CD14-positive monocyte (primary cell): ENCODE measurements at regions not wholly inside any gene's neighbourhood (a gene's known extent, or its start where the extent isn't known, plus 50 kb on each side); places are given as distances from the start of the nearest gene placed in this dataset.

Source experiments
- DNase-seq, 3 donors: peaks; one replicate each; pipeline ENCODE4 v3.0.0-alpha.2; 2011 to 2022
- H2AFZ ChIP-seq: 2 replicates; pipeline ENCODE4 v1.6.0; 2012; ENCODE audit warnings: mild to moderate bottlenecking, low read depth, low read length, inconsistent platforms; ENCODE audit not compliant: insufficient read depth, poor library complexity, severe bottlenecking
- H3K27ac ChIP-seq, 2 donors: 1 replicate in 1 of 2; 2 replicates in 1 of 2; pipeline ENCODE4 v1.5.1; 2012 to 2013; ENCODE audit warnings: low read length in 2 of 2, control low read depth in 1 of 2, inconsistent platforms in 1 of 2, low read depth in 1 of 2, mild to moderate bottlenecking in 1 of 2
- H3K27me3 ChIP-seq, 2 donors: one replicate each; pipeline versions ENCODE4 v1.6.0 to v1.6.1; 2011 to 2013; ENCODE audit warnings: low read length in 2 of 2; ENCODE audit not compliant: control insufficient read depth in 2 of 2, insufficient read depth in 2 of 2
- H3K36me3 ChIP-seq, 2 donors: replicated peaks in 1 of 2; 1 replicate in 1 of 2; 2 replicates in 1 of 2; pipeline versions ENCODE4 v1.5.1 to v1.6.1; 2012 to 2013; ENCODE audit warnings: low read length in 2 of 2, control low read depth in 1 of 2, inconsistent platforms in 1 of 2, mild to moderate bottlenecking in 1 of 2; ENCODE audit not compliant: insufficient read depth in 2 of 2, control insufficient read depth in 1 of 2
- H3K4me1 ChIP-seq, 2 donors: 1 replicate in 1 of 2; 2 replicates in 1 of 2; pipeline versions ENCODE4 v1.5.1 to v1.6.1; 2012 to 2013; ENCODE audit warnings: low read length in 2 of 2, control low read depth in 1 of 2, inconsistent platforms in 1 of 2, mild to moderate bottlenecking in 1 of 2, moderate library complexity in 1 of 2; ENCODE audit not compliant: insufficient read depth in 2 of 2, control insufficient read depth in 1 of 2
- H3K4me2 ChIP-seq: replicated peaks from 2 replicates; pipeline ENCODE3; 2012; ENCODE audit warnings: low read length, moderate library complexity, mild to moderate bottlenecking; ENCODE audit not compliant: poor library complexity, severe bottlenecking; ENCODE audit errors: extremely low read depth
- H3K4me3 ChIP-seq, 3 experiments: fragments of 200-600 bp in 1 of 3; sonication (generic) in 1 of 3; replicated peaks in 1 of 3; 1 replicate in 2 of 3; 2 replicates in 1 of 3; pipeline ENCODE4 v1.5.1; 2011 to 2013; ENCODE audit warnings: low read length in 3 of 3, mild to moderate bottlenecking in 3 of 3, control low read depth in 2 of 3, low read depth in 2 of 3, inconsistent platforms in 1 of 3, moderate library complexity in 1 of 3
- H3K79me2 ChIP-seq: 2 replicates; pipeline ENCODE4 v1.6.0; 2012; ENCODE audit warnings: mild to moderate bottlenecking, control low read depth, inconsistent platforms, low read length, moderate library complexity; ENCODE audit not compliant: insufficient read depth
- H3K9ac ChIP-seq: 2 replicates; pipeline ENCODE4 v1.6.0; 2017; ENCODE audit warnings: low read length, mild to moderate bottlenecking; ENCODE audit not compliant: insufficient read depth, poor library complexity, severe bottlenecking
- H3K9me3 ChIP-seq, 2 donors: replicated peaks in 1 of 2; 1 replicate in 1 of 2; 2 replicates in 1 of 2; pipeline versions ENCODE4 v1.5.1 to v1.6.1; 2012 to 2013; ENCODE audit warnings: low read length in 2 of 2, control low read depth in 1 of 2; ENCODE audit not compliant: control insufficient read depth in 1 of 2, insufficient read depth in 1 of 2
- H4K20me1 ChIP-seq: 2 replicates; pipeline ENCODE4 v1.6.0; 2012; ENCODE audit warnings: mild to moderate bottlenecking, low read length, control low read depth, moderate library complexity; ENCODE audit not compliant: insufficient read depth
- H3K27ac Mint-ChIP-seq, 7 donors: one replicate each; pipeline ENCODE4 v1.8.0; 2020; ENCODE audit warnings: mild to moderate bottlenecking in 7 of 7, mixed read lengths in 7 of 7, moderate library complexity in 6 of 7, inconsistent platforms in 2 of 7
- H3K27me3 Mint-ChIP-seq, 3 donors: one replicate each; pipeline ENCODE4 v1.8.0; 2021 to 2022; ENCODE audit warnings: low read depth in 3 of 3, mild to moderate bottlenecking in 3 of 3, mixed read lengths in 3 of 3, moderate library complexity in 3 of 3, inconsistent platforms in 1 of 3
- H3K36me3 Mint-ChIP-seq, 2 donors: one replicate each; pipeline ENCODE4 v1.8.0; 2020; ENCODE audit warnings: mixed read lengths in 2 of 2, inconsistent platforms in 1 of 2, mild to moderate bottlenecking in 1 of 2
- H3K4me1 Mint-ChIP-seq: one replicate; pipeline ENCODE4 v1.8.0; 2020; ENCODE audit warnings: mild to moderate bottlenecking, mixed read lengths
- H3K4me3 Mint-ChIP-seq, 2 donors: one replicate each; pipeline ENCODE4 v1.8.0; 2020; ENCODE audit warnings: mild to moderate bottlenecking in 2 of 2, mixed read lengths in 2 of 2, moderate library complexity in 1 of 2
- H3K9me3 Mint-ChIP-seq, 7 donors: one replicate each; pipeline ENCODE4 v1.8.0; 2020 to 2022; ENCODE audit warnings: mixed read lengths in 7 of 7, mild to moderate bottlenecking in 6 of 7, moderate library complexity in 6 of 7, inconsistent platforms in 2 of 7
- WGBS: methylation state at CpG from one replicate; pipeline ENCODE4 v1.1.5; 2013; ENCODE audit warnings: missing lambda C conversion rate; ENCODE audit not compliant: insufficient coverage; 5-methylcytosine and 5-hydroxymethylcytosine counted together
- intact Hi-C, 2 donors: fragments of 100-400 bp; cut with micrococcal nuclease; formaldehyde crosslinking; loops; one replicate each; pipeline versions ENCODE4 v1.15.0 to v1.15.1; 2023
- TF ChIP-seq, protein P1 (sequence below): fragments of 200-600 bp; IDR thresholded peaks from one replicate; pipeline ENCODE4 v1.8.0; 2022; ENCODE audit warnings: antibody characterized with exemption, mild to moderate bottlenecking

DNA sequence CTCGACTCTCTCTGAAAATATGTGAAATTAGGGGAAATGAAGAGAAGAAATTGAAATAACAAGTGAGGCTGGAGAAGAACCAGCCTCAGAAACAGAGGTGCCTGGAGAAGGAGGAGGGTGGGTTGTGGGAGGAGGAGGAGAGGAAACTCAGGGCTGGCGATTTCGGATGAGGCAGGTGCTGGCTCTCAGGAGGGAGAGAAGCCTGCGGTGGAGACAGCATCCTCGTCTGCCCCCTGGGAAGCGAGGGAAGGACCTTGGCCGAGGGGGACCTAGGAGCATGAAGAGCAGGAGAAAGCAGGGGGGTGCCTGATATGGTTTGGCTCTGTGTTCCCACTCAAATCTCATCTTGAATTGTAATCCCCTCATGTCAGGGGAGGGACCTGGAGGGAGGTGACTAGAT, 264.7 kb upstream of the TNRC6C start:
- Histone ChIP-seq H3K9ac (no peak overlapping the region), H4K20me1 (no peaks in the 10 kb centered on the region), H3K79me2 (no peaks in the 10 kb centered on the region), H3K27me3 (peaks cover 3 to 30% of the 10 kb centered on the region in 2 donors), H2AFZ (no peak overlapping the region), H3K4me1 (peaks cover 14 to 16% of the 10 kb centered on the region in 2 donors), H3K9me3 (no peaks in the 10 kb centered on the region), H3K27ac (no peak overlapping the region), H3K36me3 (no peaks in the 10 kb centered on the region), H3K4me3 (no peak overlapping the region), H3K4me2 (no peak overlapping the region)
- no peaks in the 10 kb centered on the region for H3K36me3 Mint-ChIP-seq
- H3K27ac Mint-ChIP-seq, result no peak overlapping the region
- 83% methylated on average over 4 of the region's 7 CpGs for WGBS
- no peak overlapping the region for H3K4me3 Mint-ChIP-seq
- intact Hi-C loops, result no loop called here
- TF ChIP-seq, protein P1, sequence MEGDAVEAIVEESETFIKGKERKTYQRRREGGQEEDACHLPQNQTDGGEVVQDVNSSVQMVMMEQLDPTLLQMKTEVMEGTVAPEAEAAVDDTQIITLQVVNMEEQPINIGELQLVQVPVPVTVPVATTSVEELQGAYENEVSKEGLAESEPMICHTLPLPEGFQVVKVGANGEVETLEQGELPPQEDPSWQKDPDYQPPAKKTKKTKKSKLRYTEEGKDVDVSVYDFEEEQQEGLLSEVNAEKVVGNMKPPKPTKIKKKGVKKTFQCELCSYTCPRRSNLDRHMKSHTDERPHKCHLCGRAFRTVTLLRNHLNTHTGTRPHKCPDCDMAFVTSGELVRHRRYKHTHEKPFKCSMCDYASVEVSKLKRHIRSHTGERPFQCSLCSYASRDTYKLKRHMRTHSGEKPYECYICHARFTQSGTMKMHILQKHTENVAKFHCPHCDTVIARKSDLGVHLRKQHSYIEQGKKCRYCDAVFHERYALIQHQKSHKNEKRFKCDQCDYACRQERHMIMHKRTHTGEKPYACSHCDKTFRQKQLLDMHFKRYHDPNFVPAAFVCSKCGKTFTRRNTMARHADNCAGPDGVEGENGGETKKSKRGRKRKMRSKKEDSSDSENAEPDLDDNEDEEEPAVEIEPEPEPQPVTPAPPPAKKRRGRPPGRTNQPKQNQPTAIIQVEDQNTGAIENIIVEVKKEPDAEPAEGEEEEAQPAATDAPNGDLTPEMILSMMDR, result no peak
- H3K9me3 Mint-ChIP-seq, result peaks cover 0 to 10% (median 0%) of the 10 kb centered on the region in 7 donors
- H3K4me1 Mint-ChIP-seq, result peaks cover 23% of the 10 kb centered on the region
- DNase-seq, result no peak
- H3K27me3 Mint-ChIP-seq, result peaks cover 35 to 59% (median 42%) of the 10 kb centered on the region in 3 donors

DNA sequence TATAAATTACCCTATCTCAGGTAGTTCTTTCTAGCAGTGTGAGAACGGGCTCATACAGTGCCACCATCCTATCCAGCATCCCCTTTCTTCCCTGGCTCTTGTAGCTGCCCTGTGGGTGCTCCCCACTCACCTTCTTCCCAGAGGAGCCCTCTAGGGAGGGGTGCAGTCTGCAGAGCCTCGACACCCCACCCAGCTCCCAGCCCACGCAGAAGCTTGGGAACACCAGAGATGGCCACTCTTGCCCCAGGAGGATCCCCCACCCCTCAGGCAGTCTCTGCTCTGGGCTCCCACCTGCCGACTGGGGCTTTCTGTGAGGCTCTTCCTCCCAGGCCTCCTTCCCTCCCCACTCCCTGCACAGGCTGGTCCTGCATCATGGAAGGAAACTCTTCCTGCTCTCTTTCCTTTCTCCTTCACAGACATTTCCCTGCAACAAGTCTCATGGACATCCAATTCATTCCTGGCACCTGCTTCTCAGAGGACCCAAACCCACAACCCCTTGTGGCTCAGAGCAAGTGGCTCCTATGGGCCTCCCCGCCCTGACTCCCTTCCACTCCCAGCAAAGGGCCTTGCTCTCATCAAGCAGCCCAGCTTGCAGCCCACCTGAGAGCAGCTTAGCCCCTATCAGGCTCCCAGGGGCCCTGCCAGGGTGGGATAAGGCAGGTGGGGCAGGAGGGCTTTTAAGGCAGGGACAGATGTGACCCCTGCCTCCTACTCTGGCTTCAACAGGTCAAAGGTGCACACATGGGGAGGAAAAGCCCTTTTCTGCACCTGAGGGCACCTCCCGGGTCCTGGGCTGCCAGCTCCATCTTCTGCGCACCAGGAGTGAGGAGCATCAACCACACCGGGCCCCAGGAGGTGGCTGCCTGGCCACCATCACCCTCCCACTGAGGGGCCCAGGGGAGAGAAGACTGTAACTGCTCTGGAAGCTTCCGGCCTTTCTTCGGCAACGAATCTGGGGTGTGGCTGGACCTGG, 263.8 kb upstream of the TNRC6C start:
- Mint-ChIP-seq H3K27me3 (peaks cover 34 to 60% (median 39%) of the 10 kb centered on the region in 3 donors), H3K4me1 (peaks cover 23% of the 10 kb centered on the region), H3K27ac (peak overlapping the region in 1 of 7 donors; percentile 37), H3K9me3 (peaks cover 0 to 10% (median 0%) of the 10 kb centered on the region in 7 donors), H3K36me3 (no peaks in the 10 kb centered on the region), H3K4me3 (peak overlapping the region in 1 of 2 donors; percentile 27)
- H3K9ac ChIP-seq, result no peak overlapping the region
- H3K4me3 ChIP-seq, result no peak overlapping the region
- no peak for DNase-seq
- H3K79me2 ChIP-seq, result no peaks in the 10 kb centered on the region
- H3K4me1 ChIP-seq, result peaks cover 14 to 16% of the 10 kb centered on the region in 2 donors
- intact Hi-C loops, result no loop called here
- H3K27ac ChIP-seq, result no peak overlapping the region
- H3K9me3 ChIP-seq, result no peaks in the 10 kb centered on the region
- H3K27me3 ChIP-seq, result peaks cover 3 to 30% of the 10 kb centered on the region in 2 donors
- 92% methylated on average over 7 of the region's 11 CpGs for WGBS
- H2AFZ ChIP-seq, result no peak overlapping the region
- no peak overlapping the region for H3K4me2 ChIP-seq
- no peaks in the 10 kb centered on the region for H4K20me1 ChIP-seq
- no peaks in the 10 kb centered on the region for H3K36me3 ChIP-seq
- TF ChIP-seq, protein P1, result no peak
